Mucosa of stomach (tissue), 1 donor: ENCODE measurements at regions not wholly inside any gene's neighbourhood (a gene's known extent, or its start where the extent isn't known, plus 50 kb on each side); places are given as distances from the start of the nearest gene placed in this dataset.

Experiments
- H3K27me3 ChIP-seq: one replicate; pipeline ENCODE4 v1.7.0; 2013; ENCODE audit warnings: mild to moderate bottlenecking, low read length; ENCODE audit not compliant: control insufficient read depth, insufficient read depth
- H3K36me3 ChIP-seq: one replicate; pipeline ENCODE4 v1.7.0; 2013; ENCODE audit warnings: low read length; ENCODE audit not compliant: control insufficient read depth, insufficient read depth
- H3K4me1 ChIP-seq: one replicate; pipeline ENCODE4 v1.7.0; 2013; ENCODE audit warnings: mild to moderate bottlenecking, low read length; ENCODE audit not compliant: control insufficient read depth, insufficient read depth
- H3K4me3 ChIP-seq: one replicate; pipeline ENCODE4 v1.7.0; 2013; ENCODE audit warnings: low read length
- H3K9ac ChIP-seq: one replicate; pipeline ENCODE4 v1.7.0; 2013; ENCODE audit warnings: mild to moderate bottlenecking, low read length, moderate library complexity
- H3K9me3 ChIP-seq: one replicate; pipeline ENCODE4 v1.7.0; 2013; ENCODE audit warnings: mild to moderate bottlenecking, low read length, moderate library complexity; ENCODE audit not compliant: control insufficient read depth
- donor health status: Pancreatic carcinoma.

DNA sequence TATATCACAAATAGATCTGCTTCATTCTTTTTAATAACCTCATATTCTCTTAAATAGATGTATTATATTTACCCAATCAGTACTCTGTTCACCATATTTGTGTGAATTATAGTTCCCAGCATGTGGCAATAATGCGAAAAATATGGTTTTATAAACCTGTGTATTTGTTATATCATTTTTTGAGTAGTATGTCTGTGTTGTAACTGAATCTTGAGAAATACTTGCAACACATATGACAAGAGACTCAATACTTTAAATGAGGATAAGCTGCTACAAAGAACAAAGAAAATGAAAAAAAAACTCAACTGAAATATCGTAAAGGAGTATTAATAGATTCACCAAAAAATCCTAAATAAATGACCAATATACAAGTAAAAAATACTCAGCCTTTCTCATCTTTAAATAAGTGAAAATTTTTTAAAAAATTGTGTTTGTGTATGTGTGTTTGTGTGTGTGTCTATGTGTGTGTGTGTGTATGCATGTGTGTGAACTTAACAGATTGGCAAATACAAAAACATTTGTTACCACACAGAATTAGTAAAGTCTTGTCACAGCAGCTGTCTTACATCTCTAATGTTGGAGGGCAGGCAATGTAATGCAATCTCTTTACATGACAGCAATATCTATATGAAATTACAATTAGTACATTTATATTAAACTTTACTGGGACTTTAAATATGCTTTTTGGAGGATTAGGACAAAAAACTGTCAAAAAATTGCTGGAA is 441.9 kb upstream of the MGAT4C start:
- Histone ChIP-seq H3K36me3 (no peaks in the 10 kb centered on the region), H3K4me3 (no peak overlapping the region), H3K9me3 (no peaks in the 10 kb centered on the region), H3K27me3 (no peaks in the 10 kb centered on the region), H3K4me1 (no peaks in the 10 kb centered on the region), H3K9ac (no peak overlapping the region)

- Histone ChIP-seq H3K27me3 (no peaks in the 10 kb centered on the region), H3K9ac (no peak overlapping the region), H3K4me3 (no peak overlapping the region), H3K36me3 (no peaks in the 10 kb centered on the region), H3K4me1 (no peaks in the 10 kb centered on the region), H3K9me3 (no peaks in the 10 kb centered on the region)
These were observed 427.5 kb upstream of the MGAT4C start for GRCh38 chr12:86683568-86684304.

- no peaks in the 10 kb centered on the region for H3K9me3 ChIP-seq
- H3K36me3 ChIP-seq: no peaks in the 10 kb centered on the region
- H3K4me3 ChIP-seq: no peak overlapping the region
- no peak overlapping the region for H3K9ac ChIP-seq
- H3K27me3 ChIP-seq: no peaks in the 10 kb centered on the region
- H3K4me1 ChIP-seq: no peaks in the 10 kb centered on the region
These were observed 424.9 kb upstream of the MGAT4C start for GRCh38 chr12:86681060-86681459.

GRCh38 chr12:86675197-86675596 is 419.0 kb upstream of the MGAT4C start:
- Histone ChIP-seq H3K36me3 (no peaks in the 10 kb centered on the region), H3K4me3 (no peak overlapping the region), H3K9me3 (no peaks in the 10 kb centered on the region), H3K4me1 (no peaks in the 10 kb centered on the region), H3K27me3 (no peaks in the 10 kb centered on the region), H3K9ac (no peak overlapping the region)

DNA sequence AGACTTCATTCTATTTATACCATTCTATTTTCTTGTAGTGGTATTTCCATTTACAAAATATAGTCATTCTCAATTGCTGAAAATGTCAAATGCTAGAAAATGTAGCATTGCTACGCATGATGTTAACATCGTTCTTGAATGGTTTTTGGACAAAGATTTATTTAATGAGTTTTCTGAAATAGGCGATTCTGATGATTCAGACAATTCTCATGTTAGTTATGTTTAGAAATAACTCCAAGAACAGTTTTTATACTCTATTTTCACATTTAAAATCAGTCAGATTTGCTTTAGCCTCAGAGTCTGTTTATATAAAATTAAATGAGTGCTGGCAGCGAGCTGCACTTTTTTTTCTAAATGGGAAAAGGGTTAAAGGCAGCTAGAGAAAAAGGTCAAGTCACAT is 414.8 kb upstream of the MGAT4C start:
- no peaks in the 10 kb centered on the region for H3K4me1 ChIP-seq
- H3K36me3 ChIP-seq: no peaks in the 10 kb centered on the region
- H3K9me3 ChIP-seq: no peaks in the 10 kb centered on the region
- no peak overlapping the region for H3K4me3 ChIP-seq
- no peaks in the 10 kb centered on the region for H3K27me3 ChIP-seq
- H3K9ac ChIP-seq: no peak overlapping the region

DNA sequence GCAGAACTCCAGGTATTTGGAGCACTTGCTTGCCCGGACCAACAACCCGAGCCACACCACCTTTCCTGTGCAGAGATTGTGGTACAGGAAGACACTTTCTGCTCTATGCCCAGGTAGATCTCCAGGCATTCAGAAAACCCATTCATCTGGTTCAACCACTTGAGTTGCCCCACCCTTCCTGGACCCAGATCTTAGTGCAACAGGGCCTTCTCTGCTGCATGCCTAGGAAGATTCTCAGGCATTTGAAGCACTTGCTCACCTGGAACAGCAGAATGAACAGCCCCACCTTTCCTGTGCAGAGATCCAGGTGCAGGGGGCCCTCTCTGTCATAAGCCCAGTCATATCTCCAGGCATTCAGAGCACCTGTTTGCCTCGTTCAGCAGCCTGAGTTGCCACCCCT is 412.8 kb upstream of the MGAT4C start:
- Histone ChIP-seq H3K9me3 (no peaks in the 10 kb centered on the region), H3K36me3 (no peaks in the 10 kb centered on the region), H3K9ac (no peak overlapping the region), H3K4me1 (no peaks in the 10 kb centered on the region), H3K4me3 (no peak overlapping the region), H3K27me3 (no peaks in the 10 kb centered on the region)

- Histone ChIP-seq H3K9me3 (no peaks in the 10 kb centered on the region), H3K9ac (no peak overlapping the region), H3K27me3 (no peaks in the 10 kb centered on the region), H3K4me3 (no peak overlapping the region), H3K36me3 (no peaks in the 10 kb centered on the region), H3K4me1 (no peaks in the 10 kb centered on the region)
These were observed 410.1 kb upstream of the MGAT4C start for GRCh38 chr12:86666316-86666715.

DNA sequence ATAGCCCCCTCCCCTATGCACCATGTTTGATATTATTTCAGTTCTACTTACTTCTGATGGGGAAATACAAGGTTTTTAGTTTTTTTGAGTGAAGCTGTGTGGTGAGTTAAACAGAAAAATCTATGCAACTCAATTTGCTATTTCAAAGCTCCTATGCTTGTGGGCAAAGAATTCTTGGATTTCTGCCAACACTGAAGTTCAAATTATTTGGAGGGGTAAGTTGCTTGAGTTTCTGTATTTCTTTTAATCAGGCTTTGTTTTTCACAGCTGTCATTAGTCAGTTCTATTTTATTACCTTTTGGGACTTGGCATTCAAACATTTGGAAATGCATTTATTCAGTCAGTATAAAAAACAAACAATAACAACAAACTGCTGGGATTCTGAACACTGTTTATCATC is 407.5 kb upstream of the MGAT4C start:
- Histone ChIP-seq H3K4me3 (no peak overlapping the region), H3K9me3 (no peaks in the 10 kb centered on the region), H3K36me3 (no peaks in the 10 kb centered on the region), H3K4me1 (no peaks in the 10 kb centered on the region), H3K27me3 (no peaks in the 10 kb centered on the region), H3K9ac (no peak overlapping the region)

DNA sequence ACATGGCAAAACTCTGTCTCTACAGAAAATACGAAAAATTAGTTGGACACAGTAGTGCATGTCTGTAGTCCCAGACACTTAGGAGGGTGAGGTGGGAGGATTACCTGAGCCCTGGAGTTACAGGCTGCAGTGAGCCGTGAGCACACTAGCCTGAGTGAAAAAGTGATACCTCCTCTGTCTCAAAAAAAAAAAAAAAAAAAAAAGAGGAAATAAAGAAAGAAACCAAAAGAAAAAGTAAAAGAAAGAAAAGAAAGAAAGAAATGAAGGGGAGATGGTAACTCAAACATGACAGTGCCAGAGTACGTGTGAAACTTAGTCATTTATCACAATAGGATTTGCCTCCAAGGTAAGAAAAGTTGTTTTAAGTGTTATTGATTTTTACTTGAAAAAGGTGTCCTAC is 407.0 kb upstream of the MGAT4C start:
- Histone ChIP-seq H3K9ac (no peak overlapping the region), H3K9me3 (no peaks in the 10 kb centered on the region), H3K36me3 (no peaks in the 10 kb centered on the region), H3K27me3 (no peaks in the 10 kb centered on the region), H3K4me1 (no peaks in the 10 kb centered on the region), H3K4me3 (no peak overlapping the region)

GRCh38 chr12:86662464-86662863 is 406.3 kb upstream of the MGAT4C start:
- Histone ChIP-seq H3K4me3 (no peak overlapping the region), H3K36me3 (no peaks in the 10 kb centered on the region), H3K27me3 (no peaks in the 10 kb centered on the region), H3K4me1 (no peaks in the 10 kb centered on the region), H3K9ac (no peak overlapping the region), H3K9me3 (no peaks in the 10 kb centered on the region)

DNA sequence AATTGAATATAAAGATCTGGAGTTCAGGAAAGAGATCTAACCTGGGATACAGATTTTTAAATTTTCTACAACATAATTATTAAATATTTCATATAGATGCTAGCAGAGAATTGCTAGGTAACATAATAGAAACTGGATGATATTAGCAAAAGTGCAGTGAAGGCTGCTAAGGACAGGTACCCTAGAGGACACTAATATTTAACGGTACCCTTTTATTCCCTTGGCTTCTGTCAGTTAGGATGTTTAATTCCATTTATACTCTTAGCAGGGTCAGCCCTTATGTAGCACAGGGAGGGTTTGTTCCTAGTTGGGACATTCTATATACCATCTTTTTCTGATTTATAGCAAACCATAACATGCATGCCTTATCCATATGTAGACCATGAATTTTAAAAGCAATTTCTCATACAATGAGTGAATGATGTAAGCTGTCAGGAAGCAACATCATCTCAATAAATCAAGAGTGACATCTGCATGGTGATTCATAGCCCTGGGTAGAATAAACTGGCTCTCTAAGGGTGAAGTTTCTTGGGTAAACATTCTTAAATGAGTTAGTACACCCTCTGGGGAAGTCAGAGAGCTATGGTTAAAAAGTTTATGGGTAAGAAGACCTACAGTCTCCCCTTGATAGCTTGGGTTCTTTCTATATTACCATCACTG is 404.4 kb upstream of the MGAT4C start:
- H3K36me3 ChIP-seq: no peaks in the 10 kb centered on the region
- H3K4me1 ChIP-seq: no peaks in the 10 kb centered on the region
- no peak overlapping the region for H3K9ac ChIP-seq
- H3K9me3 ChIP-seq: no peaks in the 10 kb centered on the region
- H3K27me3 ChIP-seq: no peaks in the 10 kb centered on the region
- no peak overlapping the region for H3K4me3 ChIP-seq

DNA sequence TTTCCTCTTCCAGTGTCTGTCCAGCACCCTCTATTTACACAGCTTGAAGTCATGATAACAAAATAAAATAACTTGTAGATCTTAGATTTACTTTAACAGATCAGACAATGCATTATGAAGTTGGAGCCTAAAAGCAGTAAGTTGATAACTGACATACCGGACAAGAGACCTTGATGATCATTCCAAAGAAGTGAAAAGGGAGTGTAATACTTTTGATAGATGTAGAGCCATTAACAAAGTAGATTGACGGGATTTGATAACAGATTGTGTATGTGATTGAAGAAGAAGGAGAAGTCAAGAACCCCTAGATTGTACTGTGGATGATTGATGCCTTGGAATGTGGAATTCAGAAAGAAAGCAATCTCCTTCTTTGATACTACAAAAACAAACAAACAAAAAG is 403.8 kb upstream of the MGAT4C start:
- Histone ChIP-seq H3K4me3 (no peak overlapping the region), H3K36me3 (no peaks in the 10 kb centered on the region), H3K9me3 (no peaks in the 10 kb centered on the region), H3K9ac (no peak overlapping the region), H3K4me1 (no peaks in the 10 kb centered on the region), H3K27me3 (no peaks in the 10 kb centered on the region)
